Liver (tissue), 8 donors: ENCODE measurements at regions not wholly inside any gene's neighbourhood (a gene's known extent, or its start where the extent isn't known, plus 50 kb on each side); places are given as distances from the start of the nearest gene placed in this dataset.

Source experiments
- DNase-seq: peaks from one replicate; pipeline ENCODE4 v3.0.0-alpha.2; 2017; ENCODE audit warnings: low spot score
- H3K27ac ChIP-seq, 2 donors: one replicate each; pipeline ENCODE4 v1.7.0; 2013; ENCODE audit warnings: inconsistent platforms in 2 of 2, low read length in 2 of 2, control low read depth in 1 of 2, low read depth in 1 of 2, mild to moderate bottlenecking in 1 of 2
- H3K27me3 ChIP-seq, 4 donors: one replicate each; pipeline versions ENCODE4 v1.6.1 to v1.7.0; 2013; ENCODE audit warnings: low read length in 3 of 4, inconsistent platforms in 1 of 4, mild to moderate bottlenecking in 1 of 4, moderate library complexity in 1 of 4; ENCODE audit not compliant: control insufficient read depth in 4 of 4, insufficient read depth in 4 of 4
- H3K36me3 ChIP-seq, 4 donors: one replicate each; pipeline versions ENCODE4 v1.6.1 to v1.7.0; 2013; ENCODE audit warnings: low read length in 3 of 4, mild to moderate bottlenecking in 3 of 4, low read depth in 1 of 4, moderate library complexity in 1 of 4; ENCODE audit not compliant: control insufficient read depth in 4 of 4, insufficient read depth in 3 of 4
- H3K4me1 ChIP-seq, 4 donors: one replicate each; pipeline versions ENCODE4 v1.6.1 to v1.7.0; 2013; ENCODE audit warnings: low read length in 3 of 4, mild to moderate bottlenecking in 3 of 4, moderate library complexity in 1 of 4; ENCODE audit not compliant: control insufficient read depth in 4 of 4, insufficient read depth in 4 of 4
- H3K4me3 ChIP-seq, 3 donors: one replicate each; pipeline versions ENCODE4 v1.6.1 to v1.7.0; 2013; ENCODE audit warnings: low read length in 3 of 3, control low read depth in 1 of 3, low read depth in 1 of 3, mild to moderate bottlenecking in 1 of 3
- H3K9ac ChIP-seq, 2 donors: one replicate each; pipeline ENCODE4 v1.7.0; 2013; ENCODE audit warnings: low read length in 2 of 2, mild to moderate bottlenecking in 2 of 2, moderate library complexity in 2 of 2, control low read depth in 1 of 2, low read depth in 1 of 2
- H3K9me3 ChIP-seq, 4 donors: one replicate each; pipeline versions ENCODE4 v1.6.1 to v1.7.0; 2013; ENCODE audit warnings: low read length in 3 of 4; ENCODE audit not compliant: control insufficient read depth in 4 of 4
- EGR1 ChIP-seq, 2 donors: IDR thresholded peaks; 2 replicates each; pipeline ENCODE4 v1.6.1; 2016 to 2018; ENCODE audit warnings: antibody characterized with exemption in 2 of 2, low read depth in 2 of 2
- FOXA1 ChIP-seq: IDR thresholded peaks from 2 replicates; pipeline ENCODE4 v1.6.1; 2016; ENCODE audit warnings: antibody characterized with exemption
- FOXA2 ChIP-seq: IDR thresholded peaks from 2 replicates; pipeline ENCODE4 v1.6.1; 2016; ENCODE audit warnings: antibody characterized with exemption
- GABPA ChIP-seq, 2 donors: IDR thresholded peaks in 1 of 2; conservative IDR thresholded peaks in 1 of 2; 2 replicates each; pipeline ENCODE4 v1.6.1; 2016; ENCODE audit warnings: antibody characterized with exemption in 2 of 2, mild to moderate bottlenecking in 1 of 2, moderate library complexity in 1 of 2
- HNF4A ChIP-seq, 2 donors: conservative IDR thresholded peaks; 2 replicates each; pipeline ENCODE4 v1.6.1; 2016; ENCODE audit warnings: antibody characterized with exemption in 2 of 2, mild to moderate bottlenecking in 2 of 2
- HNF4G ChIP-seq: IDR thresholded peaks from 2 replicates; pipeline ENCODE4 v1.6.1; 2016; ENCODE audit warnings: antibody characterized with exemption
- JUND ChIP-seq, 2 donors: IDR thresholded peaks; 2 replicates each; pipeline ENCODE4 v1.6.1; 2016; ENCODE audit warnings: antibody characterized with exemption in 2 of 2
- NR2F2 ChIP-seq: IDR thresholded peaks from 2 replicates; pipeline ENCODE4 v1.6.1; 2016; ENCODE audit warnings: antibody characterized with exemption
- RAD21 ChIP-seq, 2 donors: IDR thresholded peaks; 2 replicates each; pipeline ENCODE4 v1.6.1; 2016; ENCODE audit warnings: antibody characterized with exemption in 2 of 2, mild to moderate bottlenecking in 2 of 2
- RXRA ChIP-seq, 2 donors: IDR thresholded peaks; 2 replicates each; pipeline ENCODE4 v1.6.1; 2017 to 2018; ENCODE audit warnings: antibody characterized with exemption in 2 of 2, mild to moderate bottlenecking in 1 of 2
- SP1 ChIP-seq: IDR thresholded peaks from 2 replicates; pipeline ENCODE4 v1.6.1; 2018; ENCODE audit warnings: antibody characterized with exemption, mild to moderate bottlenecking
- TAF1 ChIP-seq: conservative IDR thresholded peaks from 2 replicates; pipeline ENCODE4 v1.6.1; 2016; ENCODE audit warnings: antibody characterized with exemption, mild to moderate bottlenecking
- YY1 ChIP-seq: IDR thresholded peaks from 2 replicates; pipeline ENCODE4 v1.6.1; 2016; ENCODE audit warnings: antibody characterized with exemption, mild to moderate bottlenecking
- WGBS: extraction: QIAGEN DNeasy Blood & Tissue Kit; methylation state at CpG from one replicate; pipeline ENCODE4 v1.1.7; 2013; 5-methylcytosine and 5-hydroxymethylcytosine counted together
- TF ChIP-seq, protein P1 (sequence below): IDR thresholded peaks from 2 replicates; pipeline ENCODE4 v1.6.1; 2016; ENCODE audit warnings: antibody characterized with exemption
- TF ChIP-seq, protein P2 (sequence below): IDR thresholded peaks from 2 replicates; pipeline ENCODE4 v1.6.1; 2016; ENCODE audit warnings: antibody characterized with exemption
- TF ChIP-seq, protein P3 (sequence below): fragments of 150-350 bp; IDR thresholded peaks from 2 replicates; pipeline ENCODE4 v1.5.1; 2017; ENCODE audit warnings: improper control_type of control experiment, low read depth, low read length; ENCODE audit not compliant: missing input control
- TF ChIP-seq, protein P4 (sequence below): IDR thresholded peaks from 2 replicates; pipeline ENCODE4 v1.6.1; 2016; ENCODE audit warnings: antibody characterized with exemption, mild to moderate bottlenecking
- TF ChIP-seq, protein P5 (sequence below): IDR thresholded peaks from 2 replicates; pipeline ENCODE4 v1.6.1; 2016; ENCODE audit warnings: antibody characterized with exemption
- donor health status: healthy.
- donor health status: healthy.
- donor health status: healthy.
- donor health status: healthy.
- donor health status: healthy.

DNA sequence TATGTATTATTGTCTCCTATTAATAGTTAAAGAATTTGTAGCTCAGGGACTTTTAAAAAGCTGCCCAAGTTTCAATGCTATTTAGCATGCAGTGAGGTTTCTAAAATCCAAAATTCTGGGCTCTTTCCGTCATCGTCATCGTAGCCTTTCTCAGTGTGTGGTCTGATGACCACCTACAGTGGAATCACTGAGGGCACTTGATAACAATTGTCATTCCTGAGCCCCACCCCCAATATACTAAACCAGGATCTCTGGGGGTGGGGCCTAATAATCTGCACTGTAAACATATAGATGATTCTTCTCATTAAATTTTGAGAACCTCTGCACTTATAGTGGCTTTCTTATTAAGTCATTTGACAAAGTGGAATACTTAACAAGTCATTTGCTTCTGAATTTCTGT, 674.8 kb downstream of the PLPP3 start:
- Histone ChIP-seq H3K27me3 (no peaks in the 10 kb centered on the region), H3K4me1 (no peaks in the 10 kb centered on the region), H3K9me3 (no peaks in the 10 kb centered on the region), H3K27ac (no peak overlapping the region), H3K4me3 (no peak overlapping the region), H3K36me3 (no peaks in the 10 kb centered on the region), H3K9ac (no peak overlapping the region)
- no peak for DNase-seq
- WGBS = 92% methylated on average over 3 of the region's 3 CpGs
- TF ChIP-seq EGR1 (IDR thresholded peaks at IDR 0.05; ENCODE audit: low read depth in 2 of 2) (no peak), JUND (IDR thresholded peaks at IDR 0.05) (no peak), RAD21 (IDR thresholded peaks at IDR 0.05) (no peak), RXRA (IDR thresholded peaks at IDR 0.05) (no peak), YY1 (no peak), TAF1 (no peak), HNF4A (conservative IDR thresholded peaks at IDR 0.05) (no peak), HNF4G (no peak), FOXA2 (no peak), GABPA (IDR thresholded peaks at IDR 0.05 in 1 of 2, conservative IDR thresholded peaks at IDR 0.05 in 1 of 2) (no peak), NR2F2 (no peak), SP1 (no peak), FOXA1 (no peak)
- TF ChIP-seq, protein P1, sequence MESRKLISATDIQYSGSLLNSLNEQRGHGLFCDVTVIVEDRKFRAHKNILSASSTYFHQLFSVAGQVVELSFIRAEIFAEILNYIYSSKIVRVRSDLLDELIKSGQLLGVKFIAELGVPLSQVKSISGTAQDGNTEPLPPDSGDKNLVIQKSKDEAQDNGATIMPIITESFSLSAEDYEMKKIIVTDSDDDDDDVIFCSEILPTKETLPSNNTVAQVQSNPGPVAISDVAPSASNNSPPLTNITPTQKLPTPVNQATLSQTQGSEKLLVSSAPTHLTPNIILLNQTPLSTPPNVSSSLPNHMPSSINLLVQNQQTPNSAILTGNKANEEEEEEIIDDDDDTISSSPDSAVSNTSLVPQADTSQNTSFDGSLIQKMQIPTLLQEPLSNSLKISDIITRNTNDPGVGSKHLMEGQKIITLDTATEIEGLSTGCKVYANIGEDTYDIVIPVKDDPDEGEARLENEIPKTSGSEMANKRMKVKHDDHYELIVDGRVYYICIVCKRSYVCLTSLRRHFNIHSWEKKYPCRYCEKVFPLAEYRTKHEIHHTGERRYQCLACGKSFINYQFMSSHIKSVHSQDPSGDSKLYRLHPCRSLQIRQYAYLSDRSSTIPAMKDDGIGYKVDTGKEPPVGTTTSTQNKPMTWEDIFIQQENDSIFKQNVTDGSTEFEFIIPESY = no peak
- TF ChIP-seq, protein P2, sequence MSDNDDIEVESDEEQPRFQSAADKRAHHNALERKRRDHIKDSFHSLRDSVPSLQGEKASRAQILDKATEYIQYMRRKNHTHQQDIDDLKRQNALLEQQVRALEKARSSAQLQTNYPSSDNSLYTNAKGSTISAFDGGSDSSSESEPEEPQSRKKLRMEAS = no peak
- TF ChIP-seq, protein P3, sequence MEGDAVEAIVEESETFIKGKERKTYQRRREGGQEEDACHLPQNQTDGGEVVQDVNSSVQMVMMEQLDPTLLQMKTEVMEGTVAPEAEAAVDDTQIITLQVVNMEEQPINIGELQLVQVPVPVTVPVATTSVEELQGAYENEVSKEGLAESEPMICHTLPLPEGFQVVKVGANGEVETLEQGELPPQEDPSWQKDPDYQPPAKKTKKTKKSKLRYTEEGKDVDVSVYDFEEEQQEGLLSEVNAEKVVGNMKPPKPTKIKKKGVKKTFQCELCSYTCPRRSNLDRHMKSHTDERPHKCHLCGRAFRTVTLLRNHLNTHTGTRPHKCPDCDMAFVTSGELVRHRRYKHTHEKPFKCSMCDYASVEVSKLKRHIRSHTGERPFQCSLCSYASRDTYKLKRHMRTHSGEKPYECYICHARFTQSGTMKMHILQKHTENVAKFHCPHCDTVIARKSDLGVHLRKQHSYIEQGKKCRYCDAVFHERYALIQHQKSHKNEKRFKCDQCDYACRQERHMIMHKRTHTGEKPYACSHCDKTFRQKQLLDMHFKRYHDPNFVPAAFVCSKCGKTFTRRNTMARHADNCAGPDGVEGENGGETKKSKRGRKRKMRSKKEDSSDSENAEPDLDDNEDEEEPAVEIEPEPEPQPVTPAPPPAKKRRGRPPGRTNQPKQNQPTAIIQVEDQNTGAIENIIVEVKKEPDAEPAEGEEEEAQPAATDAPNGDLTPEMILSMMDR = no peak
- TF ChIP-seq, protein P4, sequence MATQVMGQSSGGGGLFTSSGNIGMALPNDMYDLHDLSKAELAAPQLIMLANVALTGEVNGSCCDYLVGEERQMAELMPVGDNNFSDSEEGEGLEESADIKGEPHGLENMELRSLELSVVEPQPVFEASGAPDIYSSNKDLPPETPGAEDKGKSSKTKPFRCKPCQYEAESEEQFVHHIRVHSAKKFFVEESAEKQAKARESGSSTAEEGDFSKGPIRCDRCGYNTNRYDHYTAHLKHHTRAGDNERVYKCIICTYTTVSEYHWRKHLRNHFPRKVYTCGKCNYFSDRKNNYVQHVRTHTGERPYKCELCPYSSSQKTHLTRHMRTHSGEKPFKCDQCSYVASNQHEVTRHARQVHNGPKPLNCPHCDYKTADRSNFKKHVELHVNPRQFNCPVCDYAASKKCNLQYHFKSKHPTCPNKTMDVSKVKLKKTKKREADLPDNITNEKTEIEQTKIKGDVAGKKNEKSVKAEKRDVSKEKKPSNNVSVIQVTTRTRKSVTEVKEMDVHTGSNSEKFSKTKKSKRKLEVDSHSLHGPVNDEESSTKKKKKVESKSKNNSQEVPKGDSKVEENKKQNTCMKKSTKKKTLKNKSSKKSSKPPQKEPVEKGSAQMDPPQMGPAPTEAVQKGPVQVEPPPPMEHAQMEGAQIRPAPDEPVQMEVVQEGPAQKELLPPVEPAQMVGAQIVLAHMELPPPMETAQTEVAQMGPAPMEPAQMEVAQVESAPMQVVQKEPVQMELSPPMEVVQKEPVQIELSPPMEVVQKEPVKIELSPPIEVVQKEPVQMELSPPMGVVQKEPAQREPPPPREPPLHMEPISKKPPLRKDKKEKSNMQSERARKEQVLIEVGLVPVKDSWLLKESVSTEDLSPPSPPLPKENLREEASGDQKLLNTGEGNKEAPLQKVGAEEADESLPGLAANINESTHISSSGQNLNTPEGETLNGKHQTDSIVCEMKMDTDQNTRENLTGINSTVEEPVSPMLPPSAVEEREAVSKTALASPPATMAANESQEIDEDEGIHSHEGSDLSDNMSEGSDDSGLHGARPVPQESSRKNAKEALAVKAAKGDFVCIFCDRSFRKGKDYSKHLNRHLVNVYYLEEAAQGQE = no peak
- TF ChIP-seq, protein P5, sequence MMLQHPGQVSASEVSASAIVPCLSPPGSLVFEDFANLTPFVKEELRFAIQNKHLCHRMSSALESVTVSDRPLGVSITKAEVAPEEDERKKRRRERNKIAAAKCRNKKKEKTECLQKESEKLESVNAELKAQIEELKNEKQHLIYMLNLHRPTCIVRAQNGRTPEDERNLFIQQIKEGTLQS = no peak

DNA sequence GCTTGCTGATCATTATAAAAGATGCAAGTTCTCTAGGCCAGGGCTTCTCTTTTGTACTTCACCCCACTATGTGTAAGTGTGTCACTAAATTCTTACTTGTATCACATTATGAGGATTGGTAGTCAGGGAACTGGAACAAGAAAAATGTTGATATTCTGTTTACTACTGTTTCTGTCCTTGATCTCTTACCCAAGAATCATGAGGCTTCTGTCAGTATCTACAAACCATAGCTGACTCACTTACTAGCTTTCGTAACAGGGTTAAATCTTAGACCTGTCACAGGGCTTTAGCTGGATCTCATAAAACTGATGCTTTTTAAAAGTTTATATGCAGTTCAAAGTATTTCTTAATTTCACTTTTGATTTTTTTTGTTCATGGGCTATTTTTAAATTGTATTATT, 681.2 kb downstream of the PLPP3 start:
- Histone ChIP-seq H3K36me3 (no peaks in the 10 kb centered on the region), H3K27ac (no peak overlapping the region), H3K9me3 (no peaks in the 10 kb centered on the region), H3K9ac (no peak overlapping the region), H3K4me1 (no peaks in the 10 kb centered on the region), H3K27me3 (no peaks in the 10 kb centered on the region), H3K4me3 (no peak overlapping the region)
- no peak for DNase-seq
- 95% methylated on average over 1 of the region's 1 CpG for WGBS
- TF ChIP-seq RAD21 (IDR thresholded peaks at IDR 0.05) (no peak), JUND (IDR thresholded peaks at IDR 0.05) (no peak), FOXA2 (no peak), HNF4A (conservative IDR thresholded peaks at IDR 0.05) (no peak), GABPA (IDR thresholded peaks at IDR 0.05 in 1 of 2, conservative IDR thresholded peaks at IDR 0.05 in 1 of 2) (no peak), TAF1 (no peak), SP1 (no peak), NR2F2 (no peak), HNF4G (no peak)
- TF ChIP-seq, protein P1 = no peak
- TF ChIP-seq, protein P3 = no peak
- TF ChIP-seq, protein P2 = no peak
- TF ChIP-seq, protein P5 = no peak
